ENCODE measurements at regions not wholly inside any gene's neighbourhood (a gene's known extent, or its start where the extent isn't known, plus 50 kb on each side); places are given as distances from the start of the nearest gene placed in this dataset.

DNA sequence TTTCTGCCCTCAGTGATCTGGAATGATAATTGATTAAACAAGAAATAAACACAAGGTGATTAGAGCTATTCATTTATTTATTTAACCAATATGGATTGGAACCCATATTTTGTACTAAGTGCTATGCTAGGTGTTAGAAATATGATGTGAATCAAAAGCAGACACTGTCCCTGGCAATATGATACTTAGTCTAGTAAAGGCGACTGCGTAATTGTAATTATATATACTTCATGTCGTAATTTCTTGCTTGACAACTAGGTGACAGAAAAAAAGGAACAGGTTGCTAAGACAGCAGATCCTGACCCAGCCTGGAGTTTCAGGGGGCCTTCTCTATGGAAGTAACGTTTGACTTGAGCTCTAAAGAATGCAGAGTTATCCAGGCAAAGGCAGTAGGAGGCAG, 236.5 kb upstream of the F9 start (continued):
- TF ChIP-seq, protein P1, sequence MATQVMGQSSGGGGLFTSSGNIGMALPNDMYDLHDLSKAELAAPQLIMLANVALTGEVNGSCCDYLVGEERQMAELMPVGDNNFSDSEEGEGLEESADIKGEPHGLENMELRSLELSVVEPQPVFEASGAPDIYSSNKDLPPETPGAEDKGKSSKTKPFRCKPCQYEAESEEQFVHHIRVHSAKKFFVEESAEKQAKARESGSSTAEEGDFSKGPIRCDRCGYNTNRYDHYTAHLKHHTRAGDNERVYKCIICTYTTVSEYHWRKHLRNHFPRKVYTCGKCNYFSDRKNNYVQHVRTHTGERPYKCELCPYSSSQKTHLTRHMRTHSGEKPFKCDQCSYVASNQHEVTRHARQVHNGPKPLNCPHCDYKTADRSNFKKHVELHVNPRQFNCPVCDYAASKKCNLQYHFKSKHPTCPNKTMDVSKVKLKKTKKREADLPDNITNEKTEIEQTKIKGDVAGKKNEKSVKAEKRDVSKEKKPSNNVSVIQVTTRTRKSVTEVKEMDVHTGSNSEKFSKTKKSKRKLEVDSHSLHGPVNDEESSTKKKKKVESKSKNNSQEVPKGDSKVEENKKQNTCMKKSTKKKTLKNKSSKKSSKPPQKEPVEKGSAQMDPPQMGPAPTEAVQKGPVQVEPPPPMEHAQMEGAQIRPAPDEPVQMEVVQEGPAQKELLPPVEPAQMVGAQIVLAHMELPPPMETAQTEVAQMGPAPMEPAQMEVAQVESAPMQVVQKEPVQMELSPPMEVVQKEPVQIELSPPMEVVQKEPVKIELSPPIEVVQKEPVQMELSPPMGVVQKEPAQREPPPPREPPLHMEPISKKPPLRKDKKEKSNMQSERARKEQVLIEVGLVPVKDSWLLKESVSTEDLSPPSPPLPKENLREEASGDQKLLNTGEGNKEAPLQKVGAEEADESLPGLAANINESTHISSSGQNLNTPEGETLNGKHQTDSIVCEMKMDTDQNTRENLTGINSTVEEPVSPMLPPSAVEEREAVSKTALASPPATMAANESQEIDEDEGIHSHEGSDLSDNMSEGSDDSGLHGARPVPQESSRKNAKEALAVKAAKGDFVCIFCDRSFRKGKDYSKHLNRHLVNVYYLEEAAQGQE (IDR thresholded peaks at IDR 0.05) = no peak
- no peak for TF ChIP-seq RAD21 (IDR thresholded peaks at IDR 0.05)
- no peak for TF ChIP-seq TAF1 (conservative IDR thresholded peaks at IDR 0.05)
- TF ChIP-seq, protein P2, sequence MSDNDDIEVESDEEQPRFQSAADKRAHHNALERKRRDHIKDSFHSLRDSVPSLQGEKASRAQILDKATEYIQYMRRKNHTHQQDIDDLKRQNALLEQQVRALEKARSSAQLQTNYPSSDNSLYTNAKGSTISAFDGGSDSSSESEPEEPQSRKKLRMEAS (IDR thresholded peaks at IDR 0.05) = no peak
- TF ChIP-seq GABPA (IDR thresholded peaks at IDR 0.05 in 1 of 2, conservative IDR thresholded peaks at IDR 0.05 in 1 of 2) = no peak

DNA sequence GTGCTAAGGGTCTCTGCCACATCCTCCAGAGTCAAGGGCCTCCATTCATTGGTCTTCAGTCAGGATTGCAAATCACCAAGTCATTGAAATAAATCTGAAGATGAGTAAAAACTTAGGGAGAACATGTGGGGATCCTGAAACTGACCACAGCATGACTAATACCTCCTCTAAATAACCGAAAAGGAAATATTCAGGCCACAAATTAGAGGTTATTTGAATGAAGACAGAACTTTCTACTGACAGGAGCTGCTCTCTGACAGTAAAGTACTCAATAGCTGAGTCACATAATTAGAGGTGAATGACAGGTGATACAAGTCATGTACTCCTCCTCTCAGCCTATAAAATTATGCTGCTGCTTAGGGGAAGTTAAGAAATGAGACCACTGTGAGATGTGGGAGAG, 240.2 kb upstream of the F9 start:
- WGBS = 85% methylated on average over 1 of the region's 1 CpG
- H3K9me3 ChIP-seq (ENCODE audit: control insufficient read depth in 4 of 4, low read length in 3 of 4) = no peaks in the 10 kb centered on the region
- no peaks in the 10 kb centered on the region for H3K27me3 ChIP-seq (ENCODE audit: control insufficient read depth in 4 of 4, insufficient read depth in 4 of 4, low read length in 3 of 4)
- H3K27ac ChIP-seq (ENCODE audit: low read depth in 1 of 2, low read length in 2 of 2) = no peak overlapping the region
- no peak overlapping the region for H3K9ac ChIP-seq (ENCODE audit: low read depth in 1 of 2, low read length in 2 of 2)
- TF ChIP-seq HNF4A (conservative IDR thresholded peaks at IDR 0.05) = no peak
- no peak for TF ChIP-seq JUND (IDR thresholded peaks at IDR 0.05)
- no peak for TF ChIP-seq NR2F2 (IDR thresholded peaks at IDR 0.05)
- TF ChIP-seq FOXA1 (IDR thresholded peaks at IDR 0.05) = no peak
- TF ChIP-seq FOXA2 (IDR thresholded peaks at IDR 0.05) = no peak
- no peak for TF ChIP-seq EGR1 (IDR thresholded peaks at IDR 0.05; ENCODE audit: low read depth in 2 of 2)
- TF ChIP-seq TAF1 (conservative IDR thresholded peaks at IDR 0.05) = no peak
- no peak for TF ChIP-seq GABPA (IDR thresholded peaks at IDR 0.05 in 1 of 2, conservative IDR thresholded peaks at IDR 0.05 in 1 of 2)
- TF ChIP-seq, protein P3, sequence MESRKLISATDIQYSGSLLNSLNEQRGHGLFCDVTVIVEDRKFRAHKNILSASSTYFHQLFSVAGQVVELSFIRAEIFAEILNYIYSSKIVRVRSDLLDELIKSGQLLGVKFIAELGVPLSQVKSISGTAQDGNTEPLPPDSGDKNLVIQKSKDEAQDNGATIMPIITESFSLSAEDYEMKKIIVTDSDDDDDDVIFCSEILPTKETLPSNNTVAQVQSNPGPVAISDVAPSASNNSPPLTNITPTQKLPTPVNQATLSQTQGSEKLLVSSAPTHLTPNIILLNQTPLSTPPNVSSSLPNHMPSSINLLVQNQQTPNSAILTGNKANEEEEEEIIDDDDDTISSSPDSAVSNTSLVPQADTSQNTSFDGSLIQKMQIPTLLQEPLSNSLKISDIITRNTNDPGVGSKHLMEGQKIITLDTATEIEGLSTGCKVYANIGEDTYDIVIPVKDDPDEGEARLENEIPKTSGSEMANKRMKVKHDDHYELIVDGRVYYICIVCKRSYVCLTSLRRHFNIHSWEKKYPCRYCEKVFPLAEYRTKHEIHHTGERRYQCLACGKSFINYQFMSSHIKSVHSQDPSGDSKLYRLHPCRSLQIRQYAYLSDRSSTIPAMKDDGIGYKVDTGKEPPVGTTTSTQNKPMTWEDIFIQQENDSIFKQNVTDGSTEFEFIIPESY (IDR thresholded peaks at IDR 0.05) = no peak
- no peak for TF ChIP-seq SP1 (IDR thresholded peaks at IDR 0.05)
- TF ChIP-seq, protein P1 (IDR thresholded peaks at IDR 0.05) = no peak
- no peak for TF ChIP-seq RAD21 (IDR thresholded peaks at IDR 0.05)
- TF ChIP-seq HNF4G (IDR thresholded peaks at IDR 0.05) = no peak
- no peaks in the 10 kb centered on the region for H3K36me3 ChIP-seq (ENCODE audit: control insufficient read depth in 4 of 4, insufficient read depth in 3 of 4, low read depth in 1 of 4, low read length in 3 of 4)
- peaks cover 1 to 16% (median 10%) of the 10 kb centered on the region in 4 donors for H3K4me1 ChIP-seq (ENCODE audit: control insufficient read depth in 4 of 4, insufficient read depth in 4 of 4, low read length in 3 of 4)
- no peak for DNase-seq (ENCODE audit: low spot score)
- H3K4me3 ChIP-seq (ENCODE audit: low read depth in 1 of 3, low read length in 3 of 3) = no peak overlapping the region
